SU-DHL-6 (cell line): ENCODE measurements at regions not wholly inside any gene's neighbourhood (a gene's known extent, or its start where the extent isn't known, plus 50 kb on each side); places are given as distances from the start of the nearest gene placed in this dataset.

Experiments
- CTCF ChIP-seq: fragments of 200-600 bp; sonication (generic); IDR thresholded peaks from one replicate; pipeline ENCODE4 v1.5.1; 2017; ENCODE audit warnings: antibody characterized with exemption, mild to moderate bottlenecking, low read length, moderate library complexity; ENCODE audit not compliant: insufficient read depth, poor library complexity, severe bottlenecking
- EZH2phosphoT487 ChIP-seq: fragments of 200-600 bp; sonication (generic), shearing (Covaris generic); conservative IDR thresholded peaks from 2 replicates; pipeline ENCODE4 v1.6.1; 2018; ENCODE audit warnings: mild to moderate bottlenecking, antibody characterized with exemption, low read length, moderate library complexity, mixed read lengths

- TF ChIP-seq CTCF: no peak
- TF ChIP-seq EZH2phosphoT487: no peak
Measured at GRCh38 chr9:25755951-25756350, 77.7 kb upstream of the TUSC1 start.
